Thoracic aorta (tissue), 2 donors: ENCODE measurements at regions not wholly inside any gene's neighbourhood (a gene's known extent, or its start where the extent isn't known, plus 50 kb on each side); places are given as distances from the start of the nearest gene placed in this dataset.

ENCODE experiments used
- ATAC-seq: fragments of 150-250 bp; one replicate; pipeline ENCODE4 v1.8.0; 2017; ENCODE audit warnings: low read depth; ENCODE audit not compliant: insufficient number of reproducible peaks, low FRiP score
- DNase-seq: peaks from one replicate; pipeline ENCODE4 v3.0.0-alpha.2; 2020; ENCODE audit warnings: low spot score
- H3K27ac ChIP-seq, 2 donors: fragments of 200-600 bp; sonication (generic); 1 replicate in 1 of 2; 2 replicates in 1 of 2; pipeline ENCODE4 v1.5.1; 2016; ENCODE audit warnings: mild to moderate bottlenecking in 2 of 2, moderate library complexity in 2 of 2
- H3K27me3 ChIP-seq: fragments of 200-600 bp; sonication (generic); replicated peaks from 2 replicates; pipeline ENCODE4 v1.6.0; 2016; ENCODE audit warnings: mild to moderate bottlenecking; ENCODE audit not compliant: insufficient read depth
- H3K36me3 ChIP-seq: fragments of 200-600 bp; sonication (generic); one replicate; pipeline ENCODE4 v1.5.1; 2016
- H3K4me1 ChIP-seq, 2 donors: fragments of 200-600 bp; sonication (generic); 1 replicate in 1 of 2; 2 replicates in 1 of 2; pipeline versions ENCODE4 v1.5.1 to v1.6.0; 2016; ENCODE audit warnings: low read depth in 2 of 2, mild to moderate bottlenecking in 1 of 2; ENCODE audit not compliant: control insufficient read depth in 1 of 2
- H3K4me3 ChIP-seq: fragments of 200-600 bp; sonication (generic); 2 replicates; pipeline ENCODE4 v1.5.1; 2016; ENCODE audit warnings: mild to moderate bottlenecking
- H3K9me3 ChIP-seq: fragments of 200-600 bp; sonication (generic); 2 replicates; pipeline ENCODE4 v1.5.1; 2016
- TF ChIP-seq, protein P1 (sequence below): fragments of 200-600 bp; sonication (generic); IDR thresholded peaks from one replicate; pipeline ENCODE4 v1.5.1; 2019; ENCODE audit warnings: antibody characterized with exemption

DNA sequence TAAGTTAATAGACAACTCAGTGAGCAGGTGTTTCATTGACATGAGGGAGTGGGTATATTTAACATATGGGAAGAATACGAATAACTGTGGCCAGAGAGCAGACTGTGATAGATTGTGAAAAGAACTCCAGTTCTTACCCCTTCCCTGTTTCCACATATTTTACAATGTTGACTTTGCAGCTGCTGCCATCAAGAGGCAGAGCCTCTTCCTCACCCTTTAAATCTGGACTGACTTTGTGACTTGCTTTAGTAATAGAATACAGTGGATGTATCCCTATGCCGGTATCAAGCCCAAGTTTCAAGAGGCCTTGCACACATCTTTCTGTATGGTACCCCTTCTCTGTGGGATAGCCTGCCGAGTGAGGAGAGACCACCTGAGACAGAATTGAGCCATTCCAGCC is 356.7 kb downstream of the ETNK1 start:
- H3K27me3 ChIP-seq: no peaks in the 10 kb centered on the region
- no peaks in the 10 kb centered on the region for H3K9me3 ChIP-seq
- ATAC-seq (no peak), DNase-seq (no peak)
- H3K4me1 ChIP-seq: peaks cover 0 to 8% of the 10 kb centered on the region in 2 donors
- H3K36me3 ChIP-seq: no peaks in the 10 kb centered on the region
- H3K27ac ChIP-seq: no peak overlapping the region
- TF ChIP-seq, protein P1, sequence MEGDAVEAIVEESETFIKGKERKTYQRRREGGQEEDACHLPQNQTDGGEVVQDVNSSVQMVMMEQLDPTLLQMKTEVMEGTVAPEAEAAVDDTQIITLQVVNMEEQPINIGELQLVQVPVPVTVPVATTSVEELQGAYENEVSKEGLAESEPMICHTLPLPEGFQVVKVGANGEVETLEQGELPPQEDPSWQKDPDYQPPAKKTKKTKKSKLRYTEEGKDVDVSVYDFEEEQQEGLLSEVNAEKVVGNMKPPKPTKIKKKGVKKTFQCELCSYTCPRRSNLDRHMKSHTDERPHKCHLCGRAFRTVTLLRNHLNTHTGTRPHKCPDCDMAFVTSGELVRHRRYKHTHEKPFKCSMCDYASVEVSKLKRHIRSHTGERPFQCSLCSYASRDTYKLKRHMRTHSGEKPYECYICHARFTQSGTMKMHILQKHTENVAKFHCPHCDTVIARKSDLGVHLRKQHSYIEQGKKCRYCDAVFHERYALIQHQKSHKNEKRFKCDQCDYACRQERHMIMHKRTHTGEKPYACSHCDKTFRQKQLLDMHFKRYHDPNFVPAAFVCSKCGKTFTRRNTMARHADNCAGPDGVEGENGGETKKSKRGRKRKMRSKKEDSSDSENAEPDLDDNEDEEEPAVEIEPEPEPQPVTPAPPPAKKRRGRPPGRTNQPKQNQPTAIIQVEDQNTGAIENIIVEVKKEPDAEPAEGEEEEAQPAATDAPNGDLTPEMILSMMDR: no peak
- no peak overlapping the region for H3K4me3 ChIP-seq

DNA sequence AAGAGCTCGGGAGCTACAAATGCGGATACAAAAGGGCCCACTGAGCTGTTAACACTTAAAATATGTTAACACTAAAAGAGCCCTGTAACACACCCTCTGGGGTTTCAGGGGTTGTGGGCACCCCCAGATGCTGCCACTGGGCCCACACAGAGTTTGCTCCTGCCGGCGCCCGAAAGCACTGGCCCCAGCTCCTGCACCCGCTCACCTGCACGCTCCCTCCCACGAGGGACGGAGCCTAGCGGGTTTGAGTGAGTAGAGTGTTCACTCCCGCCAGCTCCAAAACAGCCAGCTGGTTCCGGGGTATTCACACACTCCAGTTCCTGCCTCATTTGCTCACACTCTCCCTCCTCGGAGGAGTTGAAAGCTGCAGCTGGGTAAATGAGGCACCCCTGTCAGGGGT is 357.7 kb downstream of the ETNK1 start:
- no peaks in the 10 kb centered on the region for H3K9me3 ChIP-seq
- DNase-seq (no peak), ATAC-seq (no peak)
- peaks cover 0 to 8% of the 10 kb centered on the region in 2 donors for H3K4me1 ChIP-seq
- no peak overlapping the region for H3K27ac ChIP-seq
- H3K27me3 ChIP-seq: no peaks in the 10 kb centered on the region
- H3K4me3 ChIP-seq: no peak overlapping the region
- no peaks in the 10 kb centered on the region for H3K36me3 ChIP-seq
- TF ChIP-seq, protein P1: no peak

DNA sequence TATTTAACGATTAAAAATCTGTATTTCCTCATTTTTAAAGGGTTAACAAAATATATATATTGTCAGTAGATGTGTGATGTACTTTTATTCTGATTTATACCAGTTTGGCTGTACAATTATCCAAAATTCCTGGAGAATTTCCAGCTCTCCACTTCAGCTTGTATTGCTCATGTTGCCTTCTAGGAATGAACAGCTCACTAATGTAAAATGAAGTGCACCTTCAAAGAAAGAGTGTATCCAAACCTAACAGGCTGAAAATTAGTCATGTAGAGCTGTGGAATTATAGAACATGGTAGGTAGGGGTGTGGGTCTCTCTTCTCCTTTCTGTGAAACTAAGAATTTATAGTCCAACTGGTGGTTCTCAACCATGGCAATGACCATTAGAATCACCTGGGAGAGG is 362.0 kb downstream of the ETNK1 start:
- Histone ChIP-seq H3K4me3 (no peak overlapping the region), H3K27me3 (no peaks in the 10 kb centered on the region), H3K36me3 (no peaks in the 10 kb centered on the region), H3K27ac (no peak overlapping the region), H3K4me1 (no peaks in the 10 kb centered on the region), H3K9me3 (no peaks in the 10 kb centered on the region)
- TF ChIP-seq, protein P1: no peak
- DNase-seq (no peak), ATAC-seq (no peak)

DNA sequence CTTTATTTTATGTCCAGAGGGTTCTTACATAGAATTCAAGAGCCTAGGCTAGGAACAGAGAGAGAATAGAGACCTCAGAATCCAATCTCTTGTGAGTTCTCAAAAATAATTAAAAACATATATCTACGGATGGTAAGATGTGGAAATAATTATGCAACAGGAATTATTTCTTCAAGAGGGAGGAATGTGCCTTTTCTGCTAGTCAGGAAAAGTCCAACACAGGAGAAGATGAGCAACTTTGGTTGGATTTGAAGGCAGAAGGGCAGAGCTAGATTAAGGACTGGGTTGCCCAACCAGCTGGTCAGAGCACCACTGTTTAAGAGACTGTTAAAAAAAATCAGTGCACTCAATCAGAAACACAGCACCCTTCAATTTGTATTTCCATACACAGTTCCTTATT is 365.5 kb downstream of the ETNK1 start:
- Histone ChIP-seq H3K9me3 (no peaks in the 10 kb centered on the region), H3K27me3 (no peaks in the 10 kb centered on the region), H3K36me3 (no peaks in the 10 kb centered on the region), H3K4me3 (no peak overlapping the region), H3K27ac (no peak overlapping the region), H3K4me1 (no peaks in the 10 kb centered on the region)
- DNase-seq: no peak
- no peak for ATAC-seq
- TF ChIP-seq, protein P1: no peak

DNA sequence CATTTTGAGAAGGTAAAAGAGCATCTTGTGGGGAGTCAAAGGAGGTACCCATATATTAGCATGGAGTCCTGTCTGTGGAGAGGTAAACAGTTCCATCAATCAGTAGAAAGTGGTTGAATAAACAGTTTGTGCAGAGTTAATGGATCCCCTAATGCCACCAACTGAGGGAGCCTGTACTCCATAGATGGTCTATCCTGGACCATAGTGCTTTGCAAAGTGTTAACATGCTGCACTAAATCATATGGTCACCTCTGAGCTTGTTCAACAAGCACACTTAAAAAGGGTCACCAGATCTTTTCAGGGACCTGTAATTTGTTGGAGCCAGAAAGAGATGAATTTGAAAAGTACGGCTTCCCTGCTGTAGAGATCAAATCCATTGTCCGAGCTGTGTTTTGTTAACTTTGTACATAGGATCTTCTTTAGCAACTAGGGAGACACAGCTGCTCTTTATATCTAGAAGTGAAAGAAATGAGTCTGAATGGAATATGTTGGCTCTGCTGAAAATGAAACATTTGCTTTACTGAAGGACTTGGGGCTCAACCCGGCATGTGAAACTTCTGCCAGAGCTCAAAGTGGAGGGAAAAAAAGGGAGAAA is 366.4 kb downstream of the ETNK1 start:
- H3K27ac ChIP-seq: no peak overlapping the region
- no peaks in the 10 kb centered on the region for H3K4me1 ChIP-seq
- no peaks in the 10 kb centered on the region for H3K9me3 ChIP-seq
- no peaks in the 10 kb centered on the region for H3K27me3 ChIP-seq
- TF ChIP-seq, protein P1: no peak
- DNase-seq: no peak
- H3K36me3 ChIP-seq: no peaks in the 10 kb centered on the region
- no peak overlapping the region for H3K4me3 ChIP-seq
- no peak for ATAC-seq
